Heart left ventricle (tissue), 16 donors: ENCODE measurements at regions not wholly inside any gene's neighbourhood (a gene's known extent, or its start where the extent isn't known, plus 50 kb on each side); places are given as distances from the start of the nearest gene placed in this dataset.

Source experiments
- ATAC-seq, 4 donors: fragments of 200-7000 bp; cut with Tn5 transposase; one replicate each; pipeline ENCODE4 v1.9.1; 2020 to 2022; ENCODE audit warnings: moderate library complexity in 4 of 4, mild to moderate bottlenecking in 3 of 4, moderate number of reproducible peaks in 1 of 4
- DNase-seq, 5 donors: peaks; one replicate each; pipeline ENCODE4 v3.0.0-alpha.2; 2020
- H3K27ac ChIP-seq, 12 donors: fragments of 200-600 bp; sonication (generic) in 4 of 12; one replicate each; pipeline versions ENCODE4 v1.5.0 to v1.8.0; 2016 to 2022; ENCODE audit warnings: mild to moderate bottlenecking in 2 of 12
- H3K27me3 ChIP-seq, 9 donors: fragments of 200-600 bp; sonication (generic) in 2 of 9; one replicate each; pipeline versions ENCODE4 v1.5.1 to v1.8.0; 2016 to 2022; ENCODE audit warnings: mild to moderate bottlenecking in 3 of 9
- H3K36me3 ChIP-seq, 9 donors: fragments of 200-600 bp; sonication (generic) in 2 of 9; one replicate each; pipeline versions ENCODE4 v1.5.0 to v1.8.0; 2018 to 2022; ENCODE audit warnings: mild to moderate bottlenecking in 2 of 9
- H3K4me1 ChIP-seq, 12 donors: fragments of 200-600 bp; sonication (generic) in 4 of 12; one replicate each; pipeline versions ENCODE4 v1.5.0 to v1.8.0; 2016 to 2022; ENCODE audit warnings: mild to moderate bottlenecking in 3 of 12
- H3K4me3 ChIP-seq, 12 donors: fragments of 200-600 bp; sonication (generic) in 4 of 12; one replicate each; pipeline versions ENCODE4 v1.5.0 to v1.8.0; 2017 to 2022; ENCODE audit warnings: mild to moderate bottlenecking in 9 of 12, moderate library complexity in 4 of 12
- H3K9me3 ChIP-seq, 12 donors: fragments of 200-600 bp; sonication (generic) in 4 of 12; one replicate each; pipeline versions ENCODE4 v1.5.0 to v1.8.0; 2016 to 2022; ENCODE audit warnings: mild to moderate bottlenecking in 1 of 12
- POLR2A ChIP-seq, 2 donors: fragments of 450-650 bp; IDR thresholded peaks; one replicate each; pipeline ENCODE4 v1.6.1; 2017; ENCODE audit warnings: antibody characterized with exemption in 2 of 2, mild to moderate bottlenecking in 2 of 2, moderate library complexity in 2 of 2
- WGBS, 4 donors: extraction: QIAGEN DNeasy Blood & Tissue Kit in 2 of 4; methylation state at CpG; one replicate each; pipeline versions ENCODE4 v1.1.5 to v1.1.7; 2013 to 2018; 5-methylcytosine and 5-hydroxymethylcytosine counted together
- intact Hi-C, 10 donors: fragments of 100-400 bp; cut with DNase I; formaldehyde crosslinking; loops; one replicate each; pipeline versions ENCODE4 v1.11.1 to v1.14.2; 2022
- TF ChIP-seq, protein P1 (sequence below), 12 donors: fragments of 200-600 bp; sonication (generic) in 4 of 12; IDR thresholded peaks; one replicate each; pipeline versions ENCODE4 v1.5.0 to v1.8.0; 2018 to 2022; ENCODE audit warnings: antibody characterized with exemption in 12 of 12, mild to moderate bottlenecking in 5 of 12
- donor health status: ischemic (EF 13 %, LVEDD 7.1; RV severe dilation, severe dysfunction).
- donor health status: healthy with polysubstance abuse.
- donor health status: DM: no; HTN: yes; CAD: no.
- donor health status: DM: no; HTN: no; CAD: no.
- donor health status: ischemic (EF 25% LVEDD 6.9; RV normal size, moderate dysfunction).
- donor health status: ischemic (EF 25% LVEDD 5.7; RV mildly dilated, moderate dysfunction).
- donor health status: healthy.
- donor health status: DM: yes; HTN: yes; CAD: no.
- donor health status: ischemic (EF 35%, LVEDD 5.7; RV mildly dilated, moderate dysfunction).
- donor health status: nonischemic (EF 11% LVEDD 7.7; RV severe dilation, severe dysfunction).
- donor health status: DM: yes; HTN: yes; CAD: no.
- donor health status: PGD.
- donor health status: ischemic (EF 29% LVEDD 5.4; RV normal size, mild dysfunction).
- donor health status: nonischemic (EF 23%, LVEDD 6.1; RV moderate dilation, normal function).

GRCh38 chr5:164577201-164577600 is 1071.8 kb downstream of the MAT2B start:
- H3K4me3 ChIP-seq: no peak overlapping the region
- no peaks in the 10 kb centered on the region for H3K4me1 ChIP-seq
- intact Hi-C loops: no loop called here
- TF ChIP-seq POLR2A (IDR thresholded peaks at IDR 0.05): no peak
- H3K9me3 ChIP-seq: no peaks in the 10 kb centered on the region
- no peak overlapping the region for H3K27ac ChIP-seq
- no peaks in the 10 kb centered on the region for H3K27me3 ChIP-seq
- no peak for DNase-seq
- 81 to 92% (median 85%) methylated on average over 2 of the region's 2 CpGs for WGBS, 4 donors
- H3K36me3 ChIP-seq: no peaks in the 10 kb centered on the region
- no peak for ATAC-seq

- ATAC-seq: no peak
- 44 to 58% (median 53%) methylated on average over 2 of the region's 2 CpGs for whole genome bisulfite sequencing, 4 donors
- Histone ChIP-seq H3K9me3 (no peaks in the 10 kb centered on the region), H3K36me3 (no peaks in the 10 kb centered on the region), H3K4me3 (no peak overlapping the region), H3K27ac (no peak overlapping the region), H3K4me1 (no peaks in the 10 kb centered on the region), H3K27me3 (no peaks in the 10 kb centered on the region)
- TF ChIP-seq, protein P1, sequence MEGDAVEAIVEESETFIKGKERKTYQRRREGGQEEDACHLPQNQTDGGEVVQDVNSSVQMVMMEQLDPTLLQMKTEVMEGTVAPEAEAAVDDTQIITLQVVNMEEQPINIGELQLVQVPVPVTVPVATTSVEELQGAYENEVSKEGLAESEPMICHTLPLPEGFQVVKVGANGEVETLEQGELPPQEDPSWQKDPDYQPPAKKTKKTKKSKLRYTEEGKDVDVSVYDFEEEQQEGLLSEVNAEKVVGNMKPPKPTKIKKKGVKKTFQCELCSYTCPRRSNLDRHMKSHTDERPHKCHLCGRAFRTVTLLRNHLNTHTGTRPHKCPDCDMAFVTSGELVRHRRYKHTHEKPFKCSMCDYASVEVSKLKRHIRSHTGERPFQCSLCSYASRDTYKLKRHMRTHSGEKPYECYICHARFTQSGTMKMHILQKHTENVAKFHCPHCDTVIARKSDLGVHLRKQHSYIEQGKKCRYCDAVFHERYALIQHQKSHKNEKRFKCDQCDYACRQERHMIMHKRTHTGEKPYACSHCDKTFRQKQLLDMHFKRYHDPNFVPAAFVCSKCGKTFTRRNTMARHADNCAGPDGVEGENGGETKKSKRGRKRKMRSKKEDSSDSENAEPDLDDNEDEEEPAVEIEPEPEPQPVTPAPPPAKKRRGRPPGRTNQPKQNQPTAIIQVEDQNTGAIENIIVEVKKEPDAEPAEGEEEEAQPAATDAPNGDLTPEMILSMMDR (IDR thresholded peaks at IDR 0.05): no peak
- no peak for TF ChIP-seq POLR2A (IDR thresholded peaks at IDR 0.05)
- intact Hi-C loops: no loop called here
- DNase-seq: no peak
Observed at GRCh38 chr5:164577742-164578141, 1072.3 kb downstream of the MAT2B start.

GRCh38 chr5:164578401-164578800 is 1073.0 kb downstream of the MAT2B start:
- no peak for TF ChIP-seq POLR2A (IDR thresholded peaks at IDR 0.05)
- TF ChIP-seq, protein P1 (IDR thresholded peaks at IDR 0.05): no peak
- Histone ChIP-seq H3K36me3 (no peaks in the 10 kb centered on the region), H3K27me3 (no peaks in the 10 kb centered on the region), H3K4me3 (no peak overlapping the region), H3K27ac (no peak overlapping the region), H3K4me1 (no peaks in the 10 kb centered on the region), H3K9me3 (no peaks in the 10 kb centered on the region)
- 73 to 80% (median 79%) methylated on average over 5 of the region's 5 CpGs for WGBS, 4 donors
- ATAC-seq (no peak), DNase-seq (no peak)
- intact Hi-C loops: no loop called here

GRCh38 chr5:164578911-164579310 is 1073.5 kb downstream of the MAT2B start:
- Histone ChIP-seq H3K4me3 (no peak overlapping the region), H3K36me3 (no peaks in the 10 kb centered on the region), H3K27ac (no peak overlapping the region), H3K9me3 (no peaks in the 10 kb centered on the region), H3K27me3 (no peaks in the 10 kb centered on the region), H3K4me1 (no peaks in the 10 kb centered on the region)
- WGBS, 4 donors: 52 to 69% (median 60%) methylated on average over 2 of the region's 2 CpGs
- TF ChIP-seq, protein P1 (IDR thresholded peaks at IDR 0.05): no peak
- no peak for TF ChIP-seq POLR2A (IDR thresholded peaks at IDR 0.05)
- DNase-seq (no peak), ATAC-seq (no peak)
- intact Hi-C loops: no loop called here

DNA sequence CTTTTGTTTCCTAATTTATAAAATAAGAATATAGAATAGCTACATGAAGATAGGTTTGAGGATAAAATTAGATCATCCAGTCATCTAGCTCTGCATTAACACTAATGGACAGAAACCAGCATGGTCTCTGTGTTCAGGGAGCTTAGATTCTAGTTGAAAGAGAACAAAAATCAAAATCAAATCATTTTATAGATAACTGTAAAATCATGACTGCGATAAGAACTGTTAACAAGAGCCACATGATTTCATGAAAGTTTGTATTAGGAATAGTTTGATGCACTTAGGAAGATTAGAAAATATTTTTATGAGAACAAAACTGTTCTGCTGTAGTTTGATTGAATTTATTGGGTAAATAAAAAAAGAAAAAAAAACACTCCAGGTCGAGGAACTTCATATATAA is 1074.7 kb downstream of the MAT2B start:
- DNase-seq (no peak), ATAC-seq (no peak)
- Histone ChIP-seq H3K9me3 (no peaks in the 10 kb centered on the region), H3K4me1 (no peaks in the 10 kb centered on the region), H3K36me3 (no peaks in the 10 kb centered on the region), H3K27ac (no peak overlapping the region), H3K27me3 (no peaks in the 10 kb centered on the region), H3K4me3 (no peak overlapping the region)
- WGBS, 4 donors: 71 to 77% (median 76%) methylated on average over 2 of the region's 2 CpGs
- intact Hi-C loops: no loop called here
- no peak for TF ChIP-seq POLR2A (IDR thresholded peaks at IDR 0.05)
- TF ChIP-seq, protein P1 (IDR thresholded peaks at IDR 0.05): no peak
